ENCODE measurements at regions not wholly inside any gene's neighbourhood (a gene's known extent, or its start where the extent isn't known, plus 50 kb on each side); places are given as distances from the start of the nearest gene placed in this dataset.

DNA sequence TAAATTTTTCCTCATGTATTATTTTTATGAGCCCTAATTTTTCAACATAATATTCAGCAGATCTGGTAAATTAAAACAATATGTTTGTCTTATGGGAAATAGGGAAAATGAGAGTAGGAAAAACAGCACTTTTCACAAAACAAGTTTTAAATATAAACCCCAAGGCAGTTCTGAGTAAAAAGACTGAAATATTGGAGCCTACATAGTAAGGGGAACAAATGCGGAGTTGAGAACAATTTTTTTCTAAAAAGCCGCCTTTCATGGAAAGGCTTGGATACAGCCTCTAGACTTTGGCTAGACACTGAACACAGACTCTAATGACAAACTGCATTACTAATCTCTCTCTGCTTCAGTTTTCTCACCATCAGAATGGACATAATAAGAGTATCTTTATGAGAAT, 174.1 kb downstream of the NOL4 start:
- TF ChIP-seq, protein P1, sequence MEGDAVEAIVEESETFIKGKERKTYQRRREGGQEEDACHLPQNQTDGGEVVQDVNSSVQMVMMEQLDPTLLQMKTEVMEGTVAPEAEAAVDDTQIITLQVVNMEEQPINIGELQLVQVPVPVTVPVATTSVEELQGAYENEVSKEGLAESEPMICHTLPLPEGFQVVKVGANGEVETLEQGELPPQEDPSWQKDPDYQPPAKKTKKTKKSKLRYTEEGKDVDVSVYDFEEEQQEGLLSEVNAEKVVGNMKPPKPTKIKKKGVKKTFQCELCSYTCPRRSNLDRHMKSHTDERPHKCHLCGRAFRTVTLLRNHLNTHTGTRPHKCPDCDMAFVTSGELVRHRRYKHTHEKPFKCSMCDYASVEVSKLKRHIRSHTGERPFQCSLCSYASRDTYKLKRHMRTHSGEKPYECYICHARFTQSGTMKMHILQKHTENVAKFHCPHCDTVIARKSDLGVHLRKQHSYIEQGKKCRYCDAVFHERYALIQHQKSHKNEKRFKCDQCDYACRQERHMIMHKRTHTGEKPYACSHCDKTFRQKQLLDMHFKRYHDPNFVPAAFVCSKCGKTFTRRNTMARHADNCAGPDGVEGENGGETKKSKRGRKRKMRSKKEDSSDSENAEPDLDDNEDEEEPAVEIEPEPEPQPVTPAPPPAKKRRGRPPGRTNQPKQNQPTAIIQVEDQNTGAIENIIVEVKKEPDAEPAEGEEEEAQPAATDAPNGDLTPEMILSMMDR (IDR thresholded peaks at IDR 0.05; ENCODE audit: insufficient read depth, low read depth, low read length) = no peak
- Histone ChIP-seq H3K36me3 (ENCODE audit: control insufficient read depth, insufficient read depth, low read length) (no peaks in the 10 kb centered on the region), H3K27me3 (ENCODE audit: control insufficient read depth, insufficient read depth, low read length) (no peaks in the 10 kb centered on the region), H3K4me3 (ENCODE audit: low read depth, low read length) (no peak overlapping the region)
- CTCF ChIA-PET = interaction anchor here (0.6 kb wide), 1 partner anchor 37 kb away, joined by 3 read pairs; no protein-coding TSS in a partner anchor
- no peak for DNase-seq (ENCODE audit: low read depth)
- POLR2A ChIA-PET = no interaction called here

DNA sequence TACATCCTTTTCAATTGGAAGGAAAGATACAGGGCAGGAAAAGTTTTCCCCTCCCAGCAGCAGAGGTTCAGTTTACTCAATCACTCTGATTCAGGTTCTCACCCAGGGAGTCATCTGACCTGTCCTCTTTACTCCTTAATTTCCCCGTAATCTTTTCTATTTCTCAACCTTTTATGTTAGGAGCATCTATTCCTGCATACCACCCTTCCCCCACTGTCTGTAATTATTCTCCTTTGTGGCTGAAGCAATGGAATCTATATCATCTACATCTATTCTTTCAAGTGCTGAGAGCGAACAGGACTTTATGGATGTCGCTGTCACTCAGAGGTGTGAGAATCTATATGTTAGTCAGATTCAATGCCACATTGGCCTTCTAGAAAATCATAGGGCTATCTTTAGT, 175.2 kb downstream of the NOL4 start:
- ChIA-PET CTCF (no interaction called here), POLR2A (no interaction called here)
- no peak overlapping the region for H3K4me3 ChIP-seq (ENCODE audit: low read depth, low read length)
- TF ChIP-seq, protein P1 (IDR thresholded peaks at IDR 0.05; ENCODE audit: insufficient read depth, low read depth, low read length) = no peak
- no peak for DNase-seq (ENCODE audit: low read depth)
- H3K27me3 ChIP-seq (ENCODE audit: control insufficient read depth, insufficient read depth, low read length) = no peaks in the 10 kb centered on the region
- no peaks in the 10 kb centered on the region for H3K36me3 ChIP-seq (ENCODE audit: control insufficient read depth, insufficient read depth, low read length)

DNA sequence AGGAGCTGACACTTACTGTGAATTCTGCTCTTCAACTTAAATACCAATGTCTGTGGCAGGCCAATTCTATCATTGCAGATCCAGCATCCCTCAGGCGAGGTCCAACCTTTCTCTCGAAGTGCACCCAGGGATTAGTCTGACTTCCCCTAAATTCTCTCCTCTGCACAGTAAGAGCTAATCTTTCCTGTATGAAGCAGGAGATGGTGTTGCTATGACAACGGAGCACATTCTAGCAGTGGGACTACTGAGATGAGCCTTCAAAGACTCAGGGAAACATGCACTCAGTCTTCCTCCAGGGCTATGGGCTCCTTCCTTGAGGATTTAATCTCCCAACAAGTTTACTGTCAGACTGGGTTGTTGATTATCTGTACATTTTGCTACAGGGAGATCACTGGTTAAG, 176.3 kb downstream of the NOL4 start:
- ChIA-PET POLR2A (no interaction called here), CTCF (interaction anchor here (0.6 kb wide), 1 partner anchor 22 kb away, joined by 3 read pairs; no protein-coding TSS in a partner anchor)
- no peak for DNase-seq (ENCODE audit: low read depth)
- TF ChIP-seq, protein P1 (IDR thresholded peaks at IDR 0.05; ENCODE audit: insufficient read depth, low read depth, low read length) = no peak
- Histone ChIP-seq H3K4me3 (ENCODE audit: low read depth, low read length) (no peak overlapping the region), H3K36me3 (ENCODE audit: control insufficient read depth, insufficient read depth, low read length) (no peaks in the 10 kb centered on the region), H3K27me3 (ENCODE audit: control insufficient read depth, insufficient read depth, low read length) (no peaks in the 10 kb centered on the region)

DNA sequence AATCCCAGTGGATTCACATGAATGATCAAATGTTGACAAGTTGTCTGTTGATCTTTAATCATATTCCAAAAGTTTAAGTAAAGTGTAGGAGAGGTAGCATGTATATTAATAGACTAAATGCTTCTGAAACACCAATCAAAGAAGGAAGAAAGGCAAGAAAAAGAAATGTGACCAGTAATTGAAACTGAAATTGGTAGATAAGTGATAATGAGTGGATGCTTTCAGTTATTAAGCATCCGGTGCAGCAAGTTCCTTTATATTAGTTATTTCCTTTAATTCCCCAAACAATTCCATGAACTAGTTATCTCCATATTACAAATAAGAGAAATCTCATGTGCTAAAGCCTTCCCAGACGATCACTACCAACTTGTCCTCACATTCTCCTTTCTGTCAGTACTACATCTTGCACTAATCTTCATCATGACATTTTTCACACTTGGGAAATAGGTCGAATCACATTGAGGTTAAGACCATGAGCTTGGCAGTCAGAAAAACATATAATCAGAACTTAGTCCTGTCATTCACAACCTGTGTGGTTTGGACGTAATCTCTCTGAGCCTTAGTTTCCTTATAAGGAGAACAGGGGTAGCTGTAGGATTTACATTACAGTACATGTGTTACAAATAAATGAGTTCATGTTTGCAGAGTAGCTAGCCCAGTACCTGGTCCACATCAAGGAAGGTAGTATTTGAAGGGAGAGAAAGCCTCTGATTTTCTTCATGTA, 182.1 kb downstream of the NOL4 start:
- DNase-seq (ENCODE audit: low read depth) = no peak
- TF ChIP-seq, protein P1 (IDR thresholded peaks at IDR 0.05; ENCODE audit: insufficient read depth, low read depth, low read length) = no peak
- ChIA-PET CTCF (no interaction called here), POLR2A (no interaction called here)
- Histone ChIP-seq H3K4me3 (ENCODE audit: low read depth, low read length) (no peak overlapping the region), H3K36me3 (ENCODE audit: control insufficient read depth, insufficient read depth, low read length) (no peaks in the 10 kb centered on the region), H3K27me3 (ENCODE audit: control insufficient read depth, insufficient read depth, low read length) (no peaks in the 10 kb centered on the region)

DNA sequence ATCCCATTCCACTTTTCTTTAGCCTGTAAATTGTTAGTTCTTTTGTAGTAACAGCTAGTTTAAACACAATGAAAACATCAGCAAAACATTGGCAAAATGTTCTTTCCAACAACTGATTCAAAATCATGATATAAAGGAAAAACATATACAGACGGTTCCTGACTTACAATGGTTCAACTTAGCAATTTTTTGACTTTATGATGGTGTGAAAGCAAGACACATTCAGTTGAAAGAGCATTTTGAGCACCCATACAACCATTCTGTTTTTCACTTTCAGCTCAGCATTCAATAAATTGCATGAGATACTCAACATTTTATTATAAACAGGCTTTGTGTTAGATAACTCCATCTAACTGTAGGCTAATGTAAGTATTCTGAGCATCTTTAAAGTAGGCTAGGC, 185.1 kb downstream of the NOL4 start:
- POLR2A ChIA-PET = no interaction called here
- TF ChIP-seq, protein P1 (IDR thresholded peaks at IDR 0.05; ENCODE audit: insufficient read depth, low read depth, low read length) = no peak
- CTCF ChIA-PET = no interaction called here
- Histone ChIP-seq H3K27me3 (ENCODE audit: control insufficient read depth, insufficient read depth, low read length) (no peaks in the 10 kb centered on the region), H3K36me3 (ENCODE audit: control insufficient read depth, insufficient read depth, low read length) (no peaks in the 10 kb centered on the region), H3K4me3 (ENCODE audit: low read depth, low read length) (no peak overlapping the region)
- DNase-seq (ENCODE audit: low read depth) = no peak
